Hepatocyte (in vitro differentiated cells): ENCODE measurements at regions not wholly inside any gene's neighbourhood (a gene's known extent, or its start where the extent isn't known, plus 50 kb on each side); places are given as distances from the start of the nearest gene placed in this dataset.

ENCODE experiments used
- EZH2 ChIP-seq: fragments of 200-600 bp; sonication (generic); IDR thresholded peaks from 2 replicates; pipeline ENCODE4 v1.6.1; 2016; ENCODE audit warnings: antibody characterized with exemption, mild to moderate bottlenecking, borderline replicate concordance
- EZH2phosphoT487 ChIP-seq: fragments of 200-600 bp; sonication (generic); IDR thresholded peaks from one replicate; pipeline ENCODE4 v1.6.1; 2018; ENCODE audit warnings: antibody characterized with exemption, mild to moderate bottlenecking, low read depth, moderate library complexity; ENCODE audit not compliant: unreplicated experiment, severe bottlenecking
- TF ChIP-seq, protein P1 (sequence below): fragments of 200-600 bp; sonication (generic); IDR thresholded peaks from 2 replicates; pipeline ENCODE4 v1.5.1; 2016; ENCODE audit warnings: antibody characterized with exemption, mild to moderate bottlenecking; ENCODE audit not compliant: poor library complexity

DNA sequence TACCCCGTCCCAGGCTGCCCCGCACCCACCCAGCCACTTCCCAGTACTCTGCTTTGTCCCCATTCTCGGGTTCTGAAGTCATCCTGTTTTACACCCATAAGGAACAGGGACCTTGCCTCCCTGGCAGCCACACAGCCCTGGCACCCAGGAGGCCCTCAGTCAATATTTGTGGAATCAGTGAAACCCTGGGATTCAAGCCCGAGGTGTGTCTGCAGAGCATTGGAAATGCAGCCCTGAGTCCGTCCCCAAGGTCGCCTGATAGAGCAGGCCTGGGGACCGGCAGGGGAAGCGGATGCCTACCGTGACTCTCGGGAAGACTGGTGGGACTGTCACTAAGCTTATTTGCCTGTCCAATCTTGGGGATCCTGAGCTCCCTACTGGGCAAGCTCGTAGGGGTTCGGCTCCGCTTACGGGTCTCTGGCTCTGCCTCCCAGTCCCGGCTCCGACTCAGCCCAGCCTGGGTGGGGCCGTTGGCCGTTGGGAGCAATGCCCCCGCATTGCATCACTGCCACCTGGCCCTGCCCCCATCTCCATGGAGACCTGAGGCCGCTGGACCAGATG is 64.4 kb upstream of the TAMM41 start:
- no peak for TF ChIP-seq EZH2
- TF ChIP-seq, protein P1, sequence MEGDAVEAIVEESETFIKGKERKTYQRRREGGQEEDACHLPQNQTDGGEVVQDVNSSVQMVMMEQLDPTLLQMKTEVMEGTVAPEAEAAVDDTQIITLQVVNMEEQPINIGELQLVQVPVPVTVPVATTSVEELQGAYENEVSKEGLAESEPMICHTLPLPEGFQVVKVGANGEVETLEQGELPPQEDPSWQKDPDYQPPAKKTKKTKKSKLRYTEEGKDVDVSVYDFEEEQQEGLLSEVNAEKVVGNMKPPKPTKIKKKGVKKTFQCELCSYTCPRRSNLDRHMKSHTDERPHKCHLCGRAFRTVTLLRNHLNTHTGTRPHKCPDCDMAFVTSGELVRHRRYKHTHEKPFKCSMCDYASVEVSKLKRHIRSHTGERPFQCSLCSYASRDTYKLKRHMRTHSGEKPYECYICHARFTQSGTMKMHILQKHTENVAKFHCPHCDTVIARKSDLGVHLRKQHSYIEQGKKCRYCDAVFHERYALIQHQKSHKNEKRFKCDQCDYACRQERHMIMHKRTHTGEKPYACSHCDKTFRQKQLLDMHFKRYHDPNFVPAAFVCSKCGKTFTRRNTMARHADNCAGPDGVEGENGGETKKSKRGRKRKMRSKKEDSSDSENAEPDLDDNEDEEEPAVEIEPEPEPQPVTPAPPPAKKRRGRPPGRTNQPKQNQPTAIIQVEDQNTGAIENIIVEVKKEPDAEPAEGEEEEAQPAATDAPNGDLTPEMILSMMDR: no peak
- no peak for TF ChIP-seq EZH2phosphoT487
